H1 (cell line): ENCODE measurements at regions not wholly inside any gene's neighbourhood (a gene's known extent, or its start where the extent isn't known, plus 50 kb on each side); places are given as distances from the start of the nearest gene placed in this dataset.

Experiments
- CTCF ChIA-PET: fragments of 300-600 bp; sonication (Branson Sonifier 250); formaldehyde crosslinking; loops from one replicate; lab custom pipeline; 2021; ENCODE audit not compliant: partially characterized antibody; lab: Charles Lee
- POLR2A ChIA-PET: fragments of 300-600 bp; sonication (Branson Sonifier 250); formaldehyde crosslinking; loops from one replicate; lab custom pipeline; 2021; ENCODE audit warnings: inconsistent platforms; ENCODE audit not compliant: partially characterized antibody; lab: Charles Lee
- DNase-seq, 2 experiments: peaks; one replicate each; pipeline versions ENCODE4 v3.0.0 to v3.0.0-alpha.2; 2010 to 2022; ENCODE audit warnings: low spot score in 2 of 2, low read depth in 1 of 2, mixed read lengths in 1 of 2
- FAIRE-seq: peaks from 2 replicates; lab custom pipeline; 2011; peaks lifted over from hg19 to GRCh38; lab: Jason Lieb, UNC
- H2AFZ ChIP-seq: 2 replicates; pipeline ENCODE4 v1.8.1; 2012; ENCODE audit warnings: low read length, inconsistent platforms
- H2AK5ac ChIP-seq: 2 replicates; pipeline ENCODE4 v1.6.1; 2013; ENCODE audit warnings: low read depth, low read length
- H2BK120ac ChIP-seq: replicated peaks from 2 replicates; pipeline ENCODE3; 2013; ENCODE audit warnings: low read depth, low read length, inconsistent platforms
- H2BK12ac ChIP-seq: 2 replicates; pipeline ENCODE4 v1.6.1; 2013; ENCODE audit warnings: low read depth, low read length
- H2BK15ac ChIP-seq: 2 replicates; pipeline ENCODE4 v1.6.1; 2013; ENCODE audit warnings: low read length
- H2BK20ac ChIP-seq: 2 replicates; pipeline ENCODE4 v1.6.1; 2013; ENCODE audit warnings: low read length
- H2BK5ac ChIP-seq: 2 replicates; pipeline ENCODE4 v1.6.1; 2013; ENCODE audit warnings: low read depth, low read length
- H3K14ac ChIP-seq: 2 replicates; pipeline ENCODE4 v1.6.1; 2013; ENCODE audit warnings: inconsistent platforms; ENCODE audit not compliant: insufficient read length
- H3K18ac ChIP-seq: 2 replicates; pipeline ENCODE4 v1.6.1; 2013; ENCODE audit warnings: low read length; ENCODE audit errors: extremely low read depth
- H3K23ac ChIP-seq: 2 replicates; pipeline ENCODE4 v1.6.1; 2013; ENCODE audit warnings: inconsistent platforms; ENCODE audit not compliant: insufficient read length
- H3K23me2 ChIP-seq: 2 replicates; pipeline ENCODE4 v1.6.1; 2013; ENCODE audit warnings: low read depth, low read length
- H3K27ac ChIP-seq: 2 replicates; pipeline ENCODE4 v1.6.1; 2011; ENCODE audit warnings: low read depth, low read length, inconsistent platforms
- H3K27me3 ChIP-seq, 4 experiments: replicated peaks in 1 of 4; 1 replicate in 1 of 4; 2 replicates in 3 of 4; pipeline versions ENCODE4 v1.6.1 to v1.8.1; 2011 to 2013; ENCODE audit warnings: low read length in 3 of 4, mild to moderate bottlenecking in 3 of 4, inconsistent platforms in 2 of 4, mixed read lengths in 2 of 4, moderate library complexity in 1 of 4; ENCODE audit not compliant: control insufficient read depth in 3 of 4, insufficient read depth in 3 of 4; ENCODE audit errors: extremely low read depth in 1 of 4
- H3K36me3 ChIP-seq, 4 experiments: 2 replicates each; pipeline versions ENCODE4 v1.6.1 to v1.8.1; 2011 to 2013; ENCODE audit warnings: mild to moderate bottlenecking in 4 of 4, low read length in 3 of 4, moderate library complexity in 2 of 4, control low read depth in 1 of 4, inconsistent platforms in 1 of 4; ENCODE audit not compliant: insufficient read depth in 4 of 4, control insufficient read depth in 2 of 4
- H3K4ac ChIP-seq: replicated peaks from 2 replicates; pipeline ENCODE3; 2013; ENCODE audit warnings: low read length, low read depth, mixed read lengths, inconsistent platforms; ENCODE audit not compliant: insufficient read length
- H3K4me1 ChIP-seq, 4 experiments: replicated peaks in 1 of 4; 1 replicate in 1 of 4; 2 replicates in 3 of 4; pipeline versions ENCODE4 v1.6.1 to v1.8.1; 2011 to 2013; ENCODE audit warnings: low read length in 3 of 4, inconsistent platforms in 2 of 4, mixed read lengths in 1 of 4; ENCODE audit not compliant: insufficient read depth in 4 of 4, control insufficient read depth in 3 of 4
- H3K4me2 ChIP-seq, 2 experiments: 2 replicates each; pipeline versions ENCODE4 v1.6.1 to v1.8.1; 2011 to 2013; ENCODE audit warnings: low read depth in 2 of 2, low read length in 2 of 2, control low read depth in 1 of 2, inconsistent platforms in 1 of 2, mild to moderate bottlenecking in 1 of 2; ENCODE audit not compliant: insufficient read depth in 1 of 2
- H3K4me3 ChIP-seq, 4 experiments: fragments of 200-600, 300-600 bp in 1 of 4; sonication (generic), shearing (Covaris generic), sonication (Bioruptor Twin) in 1 of 4; 2 replicates each; pipeline versions ENCODE4 v1.5.1 to v1.8.1; 2011 to 2016; ENCODE audit warnings: low read length in 4 of 4, low read depth in 3 of 4, control low read depth in 2 of 4, inconsistent platforms in 2 of 4, mild to moderate bottlenecking in 2 of 4, mixed read lengths in 1 of 4, moderate library complexity in 1 of 4; ENCODE audit not compliant: insufficient read depth in 2 of 4; ENCODE audit errors: extremely low read depth in 1 of 4
- H3K56ac ChIP-seq: replicated peaks from 2 replicates; pipeline ENCODE3; 2013; ENCODE audit warnings: low read depth, mild to moderate bottlenecking, mixed read lengths, low read length, inconsistent platforms; ENCODE audit not compliant: insufficient read length
- H3K79me1 ChIP-seq: 2 replicates; pipeline ENCODE4 v1.6.1; 2013; ENCODE audit warnings: low read depth, low read length, control low read depth
- H3K79me2 ChIP-seq, 2 experiments: 2 replicates each; pipeline versions ENCODE4 v1.6.1 to v1.8.1; 2012 to 2013; ENCODE audit warnings: low read length in 2 of 2, mild to moderate bottlenecking in 2 of 2, inconsistent platforms in 1 of 2; ENCODE audit not compliant: insufficient read depth in 2 of 2, control insufficient read depth in 1 of 2
- H3K9ac ChIP-seq, 4 experiments: replicated peaks in 1 of 4; 1 replicate in 1 of 4; 2 replicates in 3 of 4; pipeline versions ENCODE4 v1.6.1 to v1.8.1; 2011 to 2013; ENCODE audit warnings: low read depth in 3 of 4, low read length in 3 of 4, control low read depth in 2 of 4, mild to moderate bottlenecking in 2 of 4, moderate library complexity in 2 of 4, inconsistent platforms in 1 of 4; ENCODE audit errors: extremely low read depth in 1 of 4
- H3K9me3 ChIP-seq, 2 experiments: 2 replicates each; pipeline versions ENCODE4 v1.6.1 to v1.8.1; 2012 to 2013; ENCODE audit warnings: mild to moderate bottlenecking in 2 of 2, moderate library complexity in 2 of 2, control low read depth in 1 of 2, inconsistent platforms in 1 of 2, low read depth in 1 of 2, low read length in 1 of 2, mixed read lengths in 1 of 2; ENCODE audit not compliant: insufficient read depth in 2 of 2
- H4K20me1 ChIP-seq, 2 experiments: replicated peaks in 1 of 2; 2 replicates each; pipeline versions ENCODE3 to v1.8.1; 2011 to 2013; ENCODE audit warnings: inconsistent platforms in 2 of 2, low read length in 2 of 2, mild to moderate bottlenecking in 1 of 2; ENCODE audit not compliant: insufficient read depth in 2 of 2, control insufficient read depth in 1 of 2
- H4K5ac ChIP-seq: 2 replicates; pipeline ENCODE4 v1.6.1; 2013; ENCODE audit warnings: low read length, low read depth, mixed read lengths, inconsistent platforms; ENCODE audit not compliant: insufficient read length
- H4K8ac ChIP-seq: 2 replicates; pipeline ENCODE4 v1.8.0; 2013; ENCODE audit warnings: mild to moderate bottlenecking, moderate library complexity, low read length, inconsistent platforms; ENCODE audit not compliant: insufficient read depth; ENCODE audit errors: extremely low read depth
- H4K91ac ChIP-seq: replicated peaks from 2 replicates; pipeline ENCODE3; 2013; ENCODE audit warnings: low read length, mixed read lengths, inconsistent platforms; ENCODE audit not compliant: insufficient read length
- CHD1 ChIP-seq: IDR thresholded peaks from 2 replicates; pipeline ENCODE4 v1.6.1; 2012; ENCODE audit warnings: low read depth, low read length, improper control_type of control experiment
- CREB1 ChIP-seq: IDR thresholded peaks from 2 replicates; pipeline ENCODE4 v1.6.1; 2012; ENCODE audit warnings: inconsistent platforms
- HDAC6 ChIP-seq: IDR thresholded peaks from one replicate; pipeline ENCODE4 v1.7.1; 2012; ENCODE audit warnings: low read depth, mild to moderate bottlenecking, inconsistent platforms, low read length, moderate library complexity
- POLR2A ChIP-seq, 2 experiments: IDR thresholded peaks; 1 replicate in 1 of 2; 2 replicates in 1 of 2; pipeline ENCODE4 v1.6.1; 2011; ENCODE audit warnings: low read depth in 2 of 2, low read length in 2 of 2, mild to moderate bottlenecking in 2 of 2; ENCODE audit errors: control extremely low read depth in 1 of 2
- POU5F1 ChIP-seq: IDR thresholded peaks from 2 replicates; pipeline ENCODE4 v1.6.1; 2011; ENCODE audit warnings: low read depth, mild to moderate bottlenecking, low read length, moderate library complexity
- RAD21 ChIP-seq, 2 experiments: IDR thresholded peaks in 1 of 2; conservative IDR thresholded peaks in 1 of 2; 2 replicates each; pipeline ENCODE4 v1.6.1; 2011; ENCODE audit warnings: low read depth in 2 of 2, low read length in 2 of 2, improper control_type of control experiment in 1 of 2, inconsistent platforms in 1 of 2, mild to moderate bottlenecking in 1 of 2, moderate library complexity in 1 of 2
- RBBP5 ChIP-seq: IDR thresholded peaks from 2 replicates; pipeline ENCODE4 v1.7.1; 2012; ENCODE audit warnings: low read depth, mild to moderate bottlenecking, inconsistent platforms, low read length, moderate library complexity, borderline replicate concordance
- SAP30 ChIP-seq: fragments of 300-600 bp; sonication (generic); IDR thresholded peaks from 2 replicates; pipeline ENCODE4 v1.7.1; 2012; ENCODE audit warnings: low read length, moderate library complexity, mild to moderate bottlenecking, inconsistent platforms; ENCODE audit not compliant: insufficient read depth, insufficient replicate concordance
- SIRT6 ChIP-seq: IDR thresholded peaks from one replicate; pipeline ENCODE4 v1.7.1; 2012; ENCODE audit warnings: low read length, inconsistent platforms
- SIX5 ChIP-seq: IDR thresholded peaks from 2 replicates; pipeline ENCODE4 v1.6.1; 2011; ENCODE audit warnings: mild to moderate bottlenecking, low read depth, low read length
- SUZ12 ChIP-seq: fragments of 200-600 bp; sonication (generic); IDR thresholded peaks from 2 replicates; pipeline ENCODE4 v1.6.1; 2012; ENCODE audit warnings: mild to moderate bottlenecking, inconsistent platforms, low read length, moderate library complexity, mixed read lengths
- TBP ChIP-seq: IDR thresholded peaks from 2 replicates; pipeline ENCODE4 v1.6.1; 2011; ENCODE audit warnings: low read depth, low read length, improper control_type of control experiment
- WGBS, 2 experiments: shearing (Covaris generic) in 1 of 2; methylation state at CpG; one replicate each; pipeline versions ENCODE4 v1.1.6 to v1.1.7; 2013 to 2015; ENCODE audit warnings: low lambda C conversion rate in 2 of 2, mixed read lengths in 2 of 2, inconsistent platforms in 1 of 2, low coverage in 1 of 2, missing lambda C conversion rate in 1 of 2; ENCODE audit not compliant: insufficient replicate concordance in 2 of 2, insufficient coverage in 1 of 2, insufficient read length in 1 of 2; ENCODE audit errors: extremely low coverage in 1 of 2, missing lambda C conversion rate in 1 of 2; 5-methylcytosine and 5-hydroxymethylcytosine counted together
- TF ChIP-seq, protein P1 (sequence below), 3 experiments: IDR thresholded peaks; 1 replicate in 2 of 3; 2 replicates in 1 of 3; pipeline versions ENCODE4 v1.5.1 to v1.6.1; 2011; ENCODE audit warnings: low read length in 3 of 3, mild to moderate bottlenecking in 3 of 3, inconsistent platforms in 2 of 3, low read depth in 1 of 3, moderate library complexity in 1 of 3; ENCODE audit not compliant: insufficient read depth in 1 of 3; ENCODE audit errors: control extremely low read depth in 1 of 3

DNA sequence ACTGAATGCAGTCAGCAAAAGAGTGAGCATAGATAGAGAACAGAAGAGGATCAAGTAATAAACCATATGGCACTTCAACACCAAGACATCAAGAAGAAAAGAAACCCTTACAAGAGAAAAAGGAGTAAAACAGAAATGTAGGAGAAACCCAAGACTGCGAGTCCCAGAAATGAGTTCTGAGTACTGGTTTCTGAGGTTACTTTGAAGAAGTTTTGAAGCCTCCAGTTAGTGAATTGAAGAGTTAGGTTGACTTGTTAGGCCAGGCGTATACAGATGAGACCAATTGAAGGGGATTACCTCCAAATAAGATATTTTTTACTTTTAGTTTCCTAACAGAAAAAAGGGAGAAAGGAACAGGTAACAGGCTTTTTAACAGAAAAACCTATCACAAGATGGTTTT lies 162.2 kb upstream of the SSTR1 start:
- no peak overlapping the region for H3K56ac ChIP-seq
- H3K4me2 ChIP-seq: no peak overlapping the region
- H2BK15ac ChIP-seq: no peak overlapping the region
- H3K4me1 ChIP-seq: peaks cover 0 to 7% (median 2%) of the 10 kb centered on the region in 4 experiments; a peak in 2 of 7 replicates
- 96% methylated on average over 2 of the region's 2 CpGs; no CpG with 5 or more reads in 1 of the 2 experiments for WGBS, 2 experiments
- no peak overlapping the region for H3K14ac ChIP-seq
- no peak overlapping the region for H3K18ac ChIP-seq
- H3K27ac ChIP-seq: no peak overlapping the region
- H3K23ac ChIP-seq: no peak overlapping the region
- no peaks in the 10 kb centered on the region for H3K9me3 ChIP-seq
- H2AFZ ChIP-seq: no peak overlapping the region
- H2BK12ac ChIP-seq: no peak overlapping the region
- ChIA-PET CTCF (no interaction called here), POLR2A (no interaction called here)
- no peak for FAIRE-seq
- no peak overlapping the region for H3K4me3 ChIP-seq
- H4K91ac ChIP-seq: no peak overlapping the region
- H4K5ac ChIP-seq: no peak overlapping the region
- H2BK120ac ChIP-seq: no peak overlapping the region
- H2BK20ac ChIP-seq: no peak overlapping the region
- no peaks in the 10 kb centered on the region for H3K23me2 ChIP-seq
- no peaks in the 10 kb centered on the region for H3K79me2 ChIP-seq
- no peaks in the 10 kb centered on the region for H3K36me3 ChIP-seq
- no peak overlapping the region for H2BK5ac ChIP-seq
- no peak overlapping the region for H2AK5ac ChIP-seq
- no peaks in the 10 kb centered on the region for H4K20me1 ChIP-seq
- H3K27me3 ChIP-seq: no peaks in the 10 kb centered on the region
- DNase-seq: no peak
- no peak overlapping the region for H3K4ac ChIP-seq
- H4K8ac ChIP-seq: no peak overlapping the region
- H3K79me1 ChIP-seq: no peaks in the 10 kb centered on the region
- H3K9ac ChIP-seq: no peak overlapping the region
- TF ChIP-seq CREB1 (no peak), SIRT6 (no peak), HDAC6 (no peak), RBBP5 (no peak), TBP (no peak), SAP30 (no peak), SIX5 (no peak), POLR2A (IDR thresholded peaks at IDR 0.05; ENCODE audit: control extremely low read depth in 1 of 2, low read depth in 2 of 2, low read length in 2 of 2) (no peak), POU5F1 (no peak), RAD21 (IDR thresholded peaks at IDR 0.05 in 1 of 2, conservative IDR thresholded peaks at IDR 0.05 in 1 of 2; ENCODE audit: low read depth in 2 of 2, low read length in 2 of 2) (no peak), SUZ12 (no peak), CHD1 (no peak)
- TF ChIP-seq, protein P1, sequence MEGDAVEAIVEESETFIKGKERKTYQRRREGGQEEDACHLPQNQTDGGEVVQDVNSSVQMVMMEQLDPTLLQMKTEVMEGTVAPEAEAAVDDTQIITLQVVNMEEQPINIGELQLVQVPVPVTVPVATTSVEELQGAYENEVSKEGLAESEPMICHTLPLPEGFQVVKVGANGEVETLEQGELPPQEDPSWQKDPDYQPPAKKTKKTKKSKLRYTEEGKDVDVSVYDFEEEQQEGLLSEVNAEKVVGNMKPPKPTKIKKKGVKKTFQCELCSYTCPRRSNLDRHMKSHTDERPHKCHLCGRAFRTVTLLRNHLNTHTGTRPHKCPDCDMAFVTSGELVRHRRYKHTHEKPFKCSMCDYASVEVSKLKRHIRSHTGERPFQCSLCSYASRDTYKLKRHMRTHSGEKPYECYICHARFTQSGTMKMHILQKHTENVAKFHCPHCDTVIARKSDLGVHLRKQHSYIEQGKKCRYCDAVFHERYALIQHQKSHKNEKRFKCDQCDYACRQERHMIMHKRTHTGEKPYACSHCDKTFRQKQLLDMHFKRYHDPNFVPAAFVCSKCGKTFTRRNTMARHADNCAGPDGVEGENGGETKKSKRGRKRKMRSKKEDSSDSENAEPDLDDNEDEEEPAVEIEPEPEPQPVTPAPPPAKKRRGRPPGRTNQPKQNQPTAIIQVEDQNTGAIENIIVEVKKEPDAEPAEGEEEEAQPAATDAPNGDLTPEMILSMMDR (IDR thresholded peaks at IDR 0.05; ENCODE audit: control extremely low read depth in 1 of 3, insufficient read depth in 1 of 3, low read depth in 1 of 3, low read length in 3 of 3): no peak
